Trophoblast cell (in vitro differentiated cells and primary cell): ENCODE measurements at regions not wholly inside any gene's neighbourhood (a gene's known extent, or its start where the extent isn't known, plus 50 kb on each side); places are given as distances from the start of the nearest gene placed in this dataset.

Experiments
- DNase-seq, 2 donors: peaks; one replicate each; pipeline ENCODE4 v3.0.0-alpha.2; 2016
- H2AFZ ChIP-seq: 2 replicates; pipeline ENCODE4 v1.6.1; 2013; ENCODE audit warnings: low read length, moderate library complexity, mild to moderate bottlenecking; ENCODE audit not compliant: insufficient read depth, poor library complexity
- H2AK5ac ChIP-seq: 2 replicates; pipeline ENCODE4 v1.6.1; 2013; ENCODE audit warnings: mild to moderate bottlenecking, low read length
- H2BK120ac ChIP-seq: 2 replicates; pipeline ENCODE4 v1.6.1; 2013; ENCODE audit warnings: low read length, mild to moderate bottlenecking, moderate library complexity; ENCODE audit not compliant: insufficient read depth, poor library complexity
- H2BK12ac ChIP-seq: 2 replicates; pipeline ENCODE4 v1.6.1; 2013; ENCODE audit warnings: mild to moderate bottlenecking, low read length, moderate library complexity
- H2BK5ac ChIP-seq: 2 replicates; pipeline ENCODE4 v1.6.1; 2013; ENCODE audit warnings: low read length, low read depth, moderate library complexity, mild to moderate bottlenecking; ENCODE audit not compliant: poor library complexity
- H3K14ac ChIP-seq: 2 replicates; pipeline ENCODE4 v1.6.1; 2013; ENCODE audit warnings: mild to moderate bottlenecking, low read length
- H3K18ac ChIP-seq: 2 replicates; pipeline ENCODE4 v1.6.1; 2013; ENCODE audit warnings: mild to moderate bottlenecking, low read length
- H3K23ac ChIP-seq: 2 replicates; pipeline ENCODE4 v1.6.1; 2013; ENCODE audit warnings: low read length
- H3K27ac ChIP-seq: 2 replicates; pipeline ENCODE4 v1.5.1; 2013; ENCODE audit warnings: low read depth, mild to moderate bottlenecking, inconsistent platforms, low read length, moderate library complexity
- H3K27me3 ChIP-seq: 2 replicates; pipeline ENCODE4 v1.6.1; 2013; ENCODE audit warnings: inconsistent platforms, mild to moderate bottlenecking, low read length, moderate library complexity; ENCODE audit not compliant: insufficient read depth
- H3K36me3 ChIP-seq, 2 experiments: 1 replicate in 1 of 2; 2 replicates in 1 of 2; pipeline ENCODE4 v1.6.1; 2013; ENCODE audit warnings: low read length in 2 of 2, mild to moderate bottlenecking in 2 of 2, moderate library complexity in 1 of 2; ENCODE audit not compliant: insufficient read depth in 2 of 2, control insufficient read depth in 1 of 2
- H3K4ac ChIP-seq: 2 replicates; pipeline ENCODE4 v1.6.1; 2013; ENCODE audit warnings: low read depth, mild to moderate bottlenecking, low read length, moderate library complexity
- H3K4me1 ChIP-seq, 2 experiments: 1 replicate in 1 of 2; 2 replicates in 1 of 2; pipeline ENCODE4 v1.6.1; 2013; ENCODE audit warnings: low read length in 2 of 2, mild to moderate bottlenecking in 2 of 2, moderate library complexity in 1 of 2; ENCODE audit not compliant: insufficient read depth in 2 of 2, control insufficient read depth in 1 of 2
- H3K4me2 ChIP-seq: 2 replicates; pipeline ENCODE4 v1.6.1; 2013; ENCODE audit warnings: inconsistent platforms, mild to moderate bottlenecking, low read length, moderate library complexity
- H3K4me3 ChIP-seq: 2 replicates; pipeline ENCODE4 v1.5.1; 2013; ENCODE audit warnings: mild to moderate bottlenecking, low read depth, low read length, inconsistent platforms
- H3K79me1 ChIP-seq: one replicate; pipeline ENCODE4 v1.6.1; 2013; ENCODE audit warnings: low read length
- H3K79me2 ChIP-seq: 2 replicates; pipeline ENCODE4 v1.6.1; 2013; ENCODE audit warnings: low read length, mild to moderate bottlenecking; ENCODE audit not compliant: control insufficient read depth, insufficient read depth, poor library complexity
- H3K9ac ChIP-seq: 2 replicates; pipeline ENCODE4 v1.6.1; 2013; ENCODE audit warnings: mild to moderate bottlenecking, low read length
- H3K9me3 ChIP-seq: 2 replicates; pipeline ENCODE4 v1.6.1; 2013; ENCODE audit warnings: low read depth, mild to moderate bottlenecking, control low read depth, inconsistent platforms, low read length; ENCODE audit not compliant: insufficient read depth
- H4K12ac ChIP-seq: 2 replicates; pipeline ENCODE4 v1.6.1; 2013; ENCODE audit warnings: low read depth, mild to moderate bottlenecking, low read length, moderate library complexity
- H4K8ac ChIP-seq: 2 replicates; pipeline ENCODE4 v1.6.1; 2013; ENCODE audit warnings: low read depth, mild to moderate bottlenecking, low read length, moderate library complexity
- H4K91ac ChIP-seq: one replicate; pipeline ENCODE4 v1.6.1; 2013; ENCODE audit warnings: low read depth, mild to moderate bottlenecking, low read length, moderate library complexity
- WGBS: extraction: QIAGEN DNeasy Blood & Tissue Kit; methylation state at CpG from one replicate; pipeline ENCODE4 v1.1.7; 2013; ENCODE audit warnings: missing lambda C conversion rate; ENCODE audit not compliant: insufficient read length, insufficient coverage; ENCODE audit errors: extremely low coverage; 5-methylcytosine and 5-hydroxymethylcytosine counted together

- Histone ChIP-seq H2AK5ac (no peak overlapping the region), H3K14ac (no peak overlapping the region), H3K9ac (no peak overlapping the region), H3K4me2 (no peak overlapping the region), H3K9me3 (peaks cover 1% of the 10 kb centered on the region), H4K8ac (no peak overlapping the region), H2BK120ac (no peak overlapping the region), H3K18ac (no peak overlapping the region), H3K27ac (no peak overlapping the region), H3K79me2 (no peaks in the 10 kb centered on the region), H3K4me1 (peaks cover 3% of the 10 kb centered on the region in 2 experiments), H2BK5ac (no peak overlapping the region), H3K36me3 (no peaks in the 10 kb centered on the region), H2BK12ac (peak overlapping the region; percentile 61), H3K79me1 (no peaks in the 10 kb centered on the region), H4K91ac (no peak overlapping the region), H3K27me3 (no peaks in the 10 kb centered on the region), H3K4me3 (no peak overlapping the region), H2AFZ (no peak overlapping the region), H3K23ac (no peak overlapping the region), H4K12ac (no peak overlapping the region), H3K4ac (no peak overlapping the region)
- no peak for DNase-seq
- no CpG with 5 or more reads among the region's 8 CpGs for WGBS
Measured at GRCh38 chr1:23628951-23629387, 62.6 kb upstream of the RPL11 start.

- peak; percentile 49 to 63 for DNase-seq
- H3K27me3 ChIP-seq = no peaks in the 10 kb centered on the region
- WGBS = no CpG with 5 or more reads among the region's 11 CpGs
- H3K4me2 ChIP-seq = no peak overlapping the region
- no peak overlapping the region for H4K12ac ChIP-seq
- no peak overlapping the region for H3K27ac ChIP-seq
- no peak overlapping the region for H4K8ac ChIP-seq
- no peak overlapping the region for H2BK120ac ChIP-seq
- H3K79me2 ChIP-seq = no peaks in the 10 kb centered on the region
- H3K36me3 ChIP-seq = no peaks in the 10 kb centered on the region
- peaks cover 3% of the 10 kb centered on the region in 2 experiments for H3K4me1 ChIP-seq
- H3K4ac ChIP-seq = no peak overlapping the region
- no peak overlapping the region for H2BK5ac ChIP-seq
- H3K9me3 ChIP-seq = peaks cover 1% of the 10 kb centered on the region
- H3K18ac ChIP-seq = no peak overlapping the region
- no peak overlapping the region for H2AK5ac ChIP-seq
- H3K14ac ChIP-seq = no peak overlapping the region
- no peak overlapping the region for H2AFZ ChIP-seq
- no peak overlapping the region for H3K4me3 ChIP-seq
- no peaks in the 10 kb centered on the region for H3K79me1 ChIP-seq
- H3K9ac ChIP-seq = no peak overlapping the region
- no peak overlapping the region for H3K23ac ChIP-seq
- H2BK12ac ChIP-seq = no peak overlapping the region
- no peak overlapping the region for H4K91ac ChIP-seq
Measured at GRCh38 chr1:23627069-23627735, 64.4 kb upstream of the RPL11 start.

- Histone ChIP-seq H3K14ac (no peak overlapping the region), H2AFZ (no peak overlapping the region), H3K4ac (no peak overlapping the region), H3K9me3 (peaks cover 1% of the 10 kb centered on the region), H3K23ac (no peak overlapping the region), H4K8ac (no peak overlapping the region), H3K4me3 (no peak overlapping the region), H3K27me3 (no peaks in the 10 kb centered on the region), H4K12ac (no peak overlapping the region), H3K79me2 (no peaks in the 10 kb centered on the region), H3K18ac (no peak overlapping the region), H3K4me2 (no peak overlapping the region), H2BK12ac (no peak overlapping the region), H3K36me3 (no peaks in the 10 kb centered on the region), H3K27ac (no peak overlapping the region), H2BK120ac (no peak overlapping the region), H3K4me1 (peaks cover 3% of the 10 kb centered on the region in 2 experiments), H3K9ac (no peak overlapping the region), H4K91ac (no peak overlapping the region), H2AK5ac (no peak overlapping the region), H3K79me1 (no peaks in the 10 kb centered on the region), H2BK5ac (no peak overlapping the region)
- no CpG with 5 or more reads among the region's 1 CpG for WGBS
- no peak for DNase-seq
Measured at GRCh38 chr1:23625929-23626535, 65.6 kb upstream of the RPL11 start.

DNA sequence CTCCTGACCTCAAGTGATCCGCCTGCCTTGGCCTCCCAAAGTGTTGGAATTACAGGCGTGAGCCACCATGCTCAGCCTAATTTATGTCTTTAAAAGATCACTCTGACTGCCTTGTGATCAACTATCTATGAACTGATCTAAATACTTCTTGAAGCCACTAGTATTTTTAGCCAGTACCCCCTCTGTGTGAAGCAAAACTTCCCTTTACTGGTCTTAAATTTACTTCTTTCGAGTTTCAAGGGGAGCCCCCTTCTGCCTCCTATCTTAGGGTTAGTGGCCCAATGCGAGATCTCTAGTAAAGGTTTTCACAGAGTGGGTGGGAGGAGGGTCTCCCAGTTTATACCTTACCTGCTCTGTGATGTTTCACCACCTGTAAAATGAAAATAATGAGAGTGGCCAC, 66.1 kb upstream of the RPL11 start:
- WGBS = no CpG with 5 or more reads among the region's 4 CpGs
- DNase-seq = no peak
- no peak overlapping the region for H4K8ac ChIP-seq
- H2BK120ac ChIP-seq = no peak overlapping the region
- H3K4me2 ChIP-seq = no peak overlapping the region
- H3K14ac ChIP-seq = no peak overlapping the region
- no peaks in the 10 kb centered on the region for H3K79me1 ChIP-seq
- no peaks in the 10 kb centered on the region for H3K79me2 ChIP-seq
- no peak overlapping the region for H3K4ac ChIP-seq
- no peak overlapping the region for H2AK5ac ChIP-seq
- H3K36me3 ChIP-seq = no peaks in the 10 kb centered on the region
- H3K27me3 ChIP-seq = peaks cover 2% of the 10 kb centered on the region
- H3K23ac ChIP-seq = no peak overlapping the region
- no peak overlapping the region for H2BK12ac ChIP-seq
- no peak overlapping the region for H3K27ac ChIP-seq
- H4K12ac ChIP-seq = no peak overlapping the region
- H4K91ac ChIP-seq = no peak overlapping the region
- no peak overlapping the region for H2BK5ac ChIP-seq
- no peak overlapping the region for H3K18ac ChIP-seq
- H3K4me3 ChIP-seq = no peak overlapping the region
- no peak overlapping the region for H2AFZ ChIP-seq
- no peak overlapping the region for H3K9ac ChIP-seq
- H3K4me1 ChIP-seq = peaks cover 3% of the 10 kb centered on the region in 2 experiments
- H3K9me3 ChIP-seq = peaks cover 1% of the 10 kb centered on the region
